HG03064 (cell line): ENCODE measurements at regions not wholly inside any gene's neighbourhood (a gene's known extent, or its start where the extent isn't known, plus 50 kb on each side); places are given as distances from the start of the nearest gene placed in this dataset.
A peak's percentile ranks its signal among the peaks of the same experiment; 100 is the strongest.

Experiments used
- ATAC-seq: cut with Tn5 transposase; IDR thresholded peaks from one replicate; pipeline ENCODE4 v1.9.1; 2021; ENCODE audit warnings: low read depth; ENCODE audit not compliant: unreplicated experiment

- ATAC-seq = no peak
Observed at GRCh38 chr5:34480810-34481528, 175.2 kb upstream of the RAI14 start.

DNA sequence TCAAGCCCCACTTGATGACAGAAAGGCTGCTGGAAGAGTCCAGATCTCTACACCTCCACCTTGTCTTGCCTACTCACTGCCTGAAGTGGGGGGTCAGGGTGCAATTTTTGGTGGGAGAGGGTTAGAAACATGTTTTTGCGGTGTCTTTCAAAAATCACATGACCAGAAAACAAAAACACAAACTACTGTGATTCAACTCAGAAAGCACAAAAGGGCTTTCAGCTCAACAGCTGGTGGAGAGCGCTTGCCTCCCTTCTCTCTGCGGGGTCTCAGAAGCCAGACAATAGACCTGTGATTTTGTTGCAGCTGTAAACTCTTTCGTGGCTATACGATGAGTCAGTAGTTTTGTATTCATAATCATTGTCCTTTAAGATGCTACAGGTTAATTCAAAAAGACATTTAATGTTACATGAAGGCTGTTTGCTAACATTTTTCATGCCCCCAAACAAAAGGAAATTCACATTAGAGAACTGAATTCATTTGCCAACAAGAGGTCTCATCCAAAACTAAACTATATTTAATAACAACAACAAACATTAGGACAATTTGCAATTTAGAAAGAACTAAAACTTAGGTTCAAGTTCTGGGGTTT, 172.6 kb upstream of the RAI14 start:
- no peak for ATAC-seq

GRCh38 chr5:34484216-34484920, 171.8 kb upstream of the RAI14 start:
- ATAC-seq = no peak

DNA sequence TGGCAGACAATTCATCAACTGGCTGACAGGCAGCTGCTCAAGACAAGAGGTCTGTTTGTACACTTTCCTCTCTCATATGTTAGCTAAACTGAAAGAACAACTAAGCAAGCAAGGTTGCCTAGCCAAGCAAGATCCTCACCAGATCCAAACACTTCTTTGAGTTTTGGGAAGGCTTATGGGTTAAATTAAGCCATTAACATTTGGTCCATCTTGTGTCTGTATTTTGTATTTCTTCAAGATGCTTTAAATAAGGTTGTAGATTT, 170.4 kb upstream of the RAI14 start:
- no peak for ATAC-seq

GRCh38 chr5:34486160-34486848, 169.8 kb upstream of the RAI14 start:
- ATAC-seq = no peak

- no peak for ATAC-seq
Observed at GRCh38 chr5:34486849-34487158, 169.3 kb upstream of the RAI14 start.

GRCh38 chr5:34487159-34487879, 168.8 kb upstream of the RAI14 start:
- ATAC-seq = no peak

GRCh38 chr5:34487956-34488355, 168.2 kb upstream of the RAI14 start:
- no peak for ATAC-seq

DNA sequence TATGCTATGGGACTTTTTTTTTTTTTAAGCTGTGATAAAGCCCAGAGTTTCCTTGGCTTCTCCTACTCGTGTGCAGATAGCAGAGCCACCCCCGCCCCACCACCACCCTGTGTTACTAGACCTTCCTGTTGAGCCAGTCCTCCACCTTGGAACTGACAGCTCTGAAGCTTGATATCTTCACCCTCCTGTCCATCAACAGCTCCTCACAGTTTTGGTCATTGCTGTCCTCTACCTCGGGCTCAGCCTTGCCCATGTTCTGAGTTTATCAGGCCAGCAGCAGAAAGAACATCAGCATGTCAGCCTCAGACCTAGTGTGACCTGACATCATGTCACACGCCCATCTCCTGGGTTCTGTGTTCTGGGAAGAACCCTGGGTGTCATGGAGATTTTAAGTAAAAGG, 167.1 kb upstream of the RAI14 start:
- no peak for ATAC-seq

DNA sequence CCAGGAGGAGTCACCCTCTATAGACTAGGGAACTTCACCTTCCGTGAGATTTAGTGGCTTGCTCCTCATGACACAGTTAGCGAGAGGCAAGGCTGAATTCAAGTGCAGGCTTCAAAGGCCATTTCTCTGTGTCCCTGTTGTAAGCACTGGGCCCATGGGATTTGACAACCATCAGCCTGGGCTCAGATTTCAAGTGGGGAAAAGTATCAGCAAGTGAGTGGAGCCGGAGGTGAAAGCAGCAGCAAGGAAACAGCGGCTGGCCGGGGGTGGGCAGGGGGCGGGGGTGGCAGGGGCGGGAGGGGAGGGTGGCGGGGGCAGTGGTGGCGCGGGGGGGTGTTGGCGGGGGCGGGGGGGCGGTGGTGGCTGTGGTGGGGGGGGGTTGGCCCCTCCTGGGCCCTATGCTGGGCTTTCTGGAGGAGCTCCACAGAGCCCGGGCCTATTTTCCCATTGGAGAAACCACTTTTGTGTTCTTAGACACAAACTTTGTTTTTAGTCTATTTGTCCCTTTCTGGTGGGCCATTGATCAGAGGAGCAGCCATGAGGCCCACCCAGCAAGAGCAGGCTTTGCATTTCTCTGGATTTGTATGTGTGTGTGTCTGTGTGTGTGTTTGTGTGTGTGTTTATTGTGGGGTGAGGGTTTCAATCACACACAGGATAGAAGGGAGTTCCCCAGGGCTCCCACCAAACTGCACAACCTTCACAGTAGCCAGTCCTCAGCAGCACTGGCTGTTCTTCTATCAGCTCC, 165.4 kb upstream of the RAI14 start:
- ATAC-seq = no peak

GRCh38 chr5:34491251-34491620, 164.9 kb upstream of the RAI14 start:
- ATAC-seq = no peak

DNA sequence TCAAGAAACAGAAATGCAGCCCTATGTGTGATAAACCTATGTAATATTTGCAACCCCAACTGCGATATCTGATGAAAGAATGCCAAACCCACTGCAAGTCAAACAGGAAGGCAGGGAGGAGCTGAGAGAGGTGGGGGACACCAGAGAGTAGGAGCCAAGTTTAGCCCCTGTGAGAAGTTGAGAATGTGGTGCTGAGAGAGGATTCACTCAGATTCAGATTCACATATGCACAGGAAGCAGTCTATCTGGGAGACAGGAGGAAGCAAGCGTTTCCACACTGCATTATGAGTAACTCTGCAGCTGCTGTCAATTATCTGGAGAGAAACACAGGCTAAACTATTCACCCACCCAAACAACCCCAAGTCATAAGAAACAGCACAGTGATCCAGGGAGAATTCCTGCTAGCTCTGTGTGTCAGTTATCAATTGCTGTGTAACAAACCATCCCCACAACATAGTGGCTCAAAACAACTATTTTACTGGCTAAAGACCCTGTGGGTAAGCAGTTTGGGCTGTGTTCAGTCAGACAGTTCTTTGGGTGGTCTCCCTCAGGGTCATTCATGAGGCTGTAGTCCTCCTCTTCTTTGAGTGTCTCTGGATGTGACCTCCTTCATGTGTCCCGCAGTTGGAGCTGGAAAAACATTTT, 161.9 kb upstream of the RAI14 start:
- ATAC-seq = no peak

DNA sequence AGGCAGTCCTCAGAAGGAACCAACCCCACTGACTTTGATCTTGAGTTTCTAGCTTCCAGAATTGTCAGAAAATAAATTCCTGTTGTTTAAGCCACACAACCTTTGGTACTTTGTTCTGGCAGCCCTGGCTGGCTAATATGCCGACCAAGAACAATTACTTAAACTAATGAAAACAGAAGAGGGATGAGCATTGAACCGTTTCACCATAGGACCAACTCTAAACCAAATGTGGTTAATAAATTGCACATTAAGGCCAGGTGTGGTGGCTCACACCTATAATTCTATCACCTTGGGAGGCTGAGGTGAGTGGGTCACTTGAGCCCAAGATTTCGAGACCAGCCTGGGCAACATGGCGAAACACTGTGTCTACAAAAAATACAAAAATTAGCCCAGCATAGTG, 160.9 kb upstream of the RAI14 start:
- ATAC-seq = no peak

DNA sequence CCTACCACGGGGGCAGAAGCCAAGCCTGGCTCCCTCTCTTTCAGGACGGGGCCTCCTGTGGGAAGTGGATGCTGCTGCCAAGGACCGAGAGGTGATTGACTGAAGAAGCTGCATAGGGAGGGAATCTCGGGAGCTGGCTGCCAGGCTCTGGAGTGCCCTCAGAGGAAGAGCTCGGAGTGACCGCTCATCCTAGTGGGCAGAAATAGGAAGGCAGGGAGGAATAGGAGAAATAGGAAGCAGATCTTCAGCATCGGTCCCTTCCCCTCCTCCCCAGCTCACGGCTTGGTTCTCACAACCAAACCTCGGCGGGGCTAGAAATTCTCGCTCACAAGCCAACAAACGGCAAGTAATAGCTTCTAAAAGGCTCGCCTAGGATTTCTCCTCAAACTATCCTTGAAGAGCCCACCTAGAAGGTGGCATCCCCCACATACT, 159.9 kb upstream of the RAI14 start:
- no peak for ATAC-seq

GRCh38 chr5:34496701-34497469, 159.2 kb upstream of the RAI14 start:
- no peak for ATAC-seq

GRCh38 chr5:34497470-34497808, 158.7 kb upstream of the RAI14 start:
- no peak for ATAC-seq

DNA sequence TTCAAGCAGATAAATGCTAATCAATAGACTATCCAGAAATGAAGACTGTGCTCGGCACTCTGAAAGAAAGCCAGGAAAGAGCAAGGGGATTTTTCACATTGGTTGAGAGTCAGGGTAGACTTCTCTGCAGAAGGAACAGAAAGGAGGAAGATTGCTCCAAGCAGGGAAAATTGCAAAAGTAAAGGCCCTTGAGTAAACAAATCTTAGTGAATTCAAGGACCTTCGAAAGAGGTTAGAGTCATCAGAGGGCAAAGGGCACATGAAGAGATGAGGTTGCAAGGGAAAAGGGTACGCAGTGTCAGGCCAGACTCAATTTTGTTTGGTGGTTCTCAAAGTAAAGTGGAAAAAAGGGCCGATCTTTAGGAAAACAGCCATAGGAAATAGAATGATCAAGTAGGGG, 157.6 kb upstream of the RAI14 start:
- no peak for ATAC-seq

DNA sequence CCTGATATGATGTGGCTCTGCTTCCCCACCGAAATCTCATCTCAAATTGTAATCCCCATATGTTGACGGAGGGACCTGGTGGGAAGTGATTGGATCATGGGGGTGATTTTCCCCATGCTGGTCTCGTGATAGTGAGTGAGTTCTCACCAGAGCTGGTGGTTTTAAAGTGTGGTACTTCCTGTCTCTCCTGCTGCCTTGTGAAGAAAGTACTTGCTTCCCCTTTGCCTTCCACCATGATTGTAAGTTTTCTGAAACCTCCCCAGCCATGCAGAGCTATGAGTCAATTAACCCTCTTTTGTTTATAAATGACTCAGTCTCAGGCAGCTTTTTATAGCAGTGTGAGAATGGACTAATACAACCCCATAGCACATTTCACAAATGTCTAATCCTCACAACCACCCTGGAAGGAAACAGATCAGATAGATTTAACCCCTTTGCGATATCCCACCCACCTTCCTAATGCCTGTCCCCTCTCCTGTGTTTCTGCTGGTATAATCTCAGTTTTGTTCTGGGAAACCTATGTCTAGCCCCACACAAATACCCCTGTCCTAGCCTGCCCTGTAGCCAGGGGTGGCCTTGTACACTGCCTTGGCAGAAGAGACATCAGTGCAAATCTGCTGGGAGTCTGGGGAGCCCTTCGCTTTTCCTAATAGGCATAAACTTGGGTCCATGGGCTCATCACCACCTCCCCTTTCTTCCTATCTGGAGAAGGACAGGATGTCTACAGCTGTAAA, 157.0 kb upstream of the RAI14 start:
- ATAC-seq = peak; percentile 98
